ENCODE measurements at regions not wholly inside any gene's neighbourhood (a gene's known extent, or its start where the extent isn't known, plus 50 kb on each side); places are given as distances from the start of the nearest gene placed in this dataset.
"Not testable (repeated sequence)": the region's sequence is repeated elsewhere in the genome, so short reads cannot be mapped to it uniquely, and the experiment has no call there.

GRCh38 chr6:26803762-26804161, 144.2 kb upstream of the ZNF322 start:
- TF ChIP-seq CTCF, POLR2A, EP300 (IDR thresholded peaks at IDR 0.05): not testable (repeated sequence)

Measured in tibial nerve (tissue), 4 donors.